ENCODE measurements at regions not wholly inside any gene's neighbourhood (a gene's known extent, or its start where the extent isn't known, plus 50 kb on each side); places are given as distances from the start of the nearest gene placed in this dataset.
"Not testable (repeated sequence)": the region's sequence is repeated elsewhere in the genome, so short reads cannot be mapped to it uniquely, and the experiment has no call there.

- H3K9me3 ChIP-seq (ENCODE audit: control insufficient read depth, insufficient read depth, low read depth, low read length), result no peaks in the 10 kb centered on the region
- no peak overlapping the region for H3K27ac ChIP-seq (ENCODE audit: low read depth, low read length)
- H3K36me3 ChIP-seq (ENCODE audit: control insufficient read depth, insufficient read depth, low read length), result no peaks in the 10 kb centered on the region
- no peak overlapping the region for H3K9ac ChIP-seq (ENCODE audit: low read length)
- no peak overlapping the region for H3K4me3 ChIP-seq (ENCODE audit: low read depth, low read length)
- H3K4me1 ChIP-seq (ENCODE audit: control insufficient read depth, insufficient read depth, low read length), result no peaks in the 10 kb centered on the region
- H3K27me3 ChIP-seq (ENCODE audit: control insufficient read depth, insufficient read depth, low read length), result no peaks in the 10 kb centered on the region
Observed at GRCh38 chr11:112336356-112336886, 75.8 kb upstream of the PLET1 start.

- no peak overlapping the region for H3K27ac ChIP-seq (ENCODE audit: low read depth, low read length)
- H3K27me3 ChIP-seq (ENCODE audit: control insufficient read depth, insufficient read depth, low read length), result no peaks in the 10 kb centered on the region
- H3K4me1 ChIP-seq (ENCODE audit: control insufficient read depth, insufficient read depth, low read length), result no peaks in the 10 kb centered on the region
- no peak overlapping the region for H3K9ac ChIP-seq (ENCODE audit: low read length)
- H3K36me3 ChIP-seq (ENCODE audit: control insufficient read depth, insufficient read depth, low read length), result no peaks in the 10 kb centered on the region
- H3K9me3 ChIP-seq (ENCODE audit: control insufficient read depth, insufficient read depth, low read depth, low read length), result no peaks in the 10 kb centered on the region
- no peak overlapping the region for H3K4me3 ChIP-seq (ENCODE audit: low read depth, low read length)
Observed at GRCh38 chr11:112339566-112339965, 78.9 kb upstream of the PLET1 start.

GRCh38 chr11:112343368-112344039 is 82.8 kb upstream of the PLET1 start:
- H3K9ac ChIP-seq (ENCODE audit: low read length), result no peak overlapping the region
- H3K27me3 ChIP-seq (ENCODE audit: control insufficient read depth, insufficient read depth, low read length), result no peaks in the 10 kb centered on the region
- H3K27ac ChIP-seq (ENCODE audit: low read depth, low read length), result no peak overlapping the region
- H3K4me3 ChIP-seq (ENCODE audit: low read depth, low read length), result no peak overlapping the region
- no peaks in the 10 kb centered on the region for H3K36me3 ChIP-seq (ENCODE audit: control insufficient read depth, insufficient read depth, low read length)
- peaks cover 7% of the 10 kb centered on the region; the same call in 1 of the 2 replicates for H3K4me1 ChIP-seq (ENCODE audit: control insufficient read depth, insufficient read depth, low read length)
- H3K9me3 ChIP-seq (ENCODE audit: control insufficient read depth, insufficient read depth, low read depth, low read length), result no peaks in the 10 kb centered on the region

DNA sequence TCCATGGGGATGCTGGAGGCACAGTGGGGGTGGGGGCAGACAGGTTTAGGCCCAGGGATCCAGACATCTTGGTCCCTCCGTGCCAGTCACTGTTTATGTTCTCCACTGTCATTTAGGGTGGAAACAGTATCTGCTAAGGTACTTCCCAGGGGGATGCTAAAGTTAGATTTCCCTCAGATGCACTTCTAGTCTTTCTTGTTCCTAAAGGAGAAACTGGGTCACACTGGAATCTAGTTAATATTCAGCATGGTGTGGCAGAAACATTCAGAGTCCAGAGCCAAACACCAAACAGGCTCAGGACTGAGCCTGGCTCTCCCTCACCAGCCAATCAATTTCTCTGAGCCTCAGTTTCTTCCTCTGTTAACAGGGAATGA is 83.4 kb upstream of the PLET1 start:
- H3K27ac ChIP-seq (ENCODE audit: low read depth, low read length), result no peak overlapping the region
- no peaks in the 10 kb centered on the region for H3K27me3 ChIP-seq (ENCODE audit: control insufficient read depth, insufficient read depth, low read length)
- no peak overlapping the region for H3K4me3 ChIP-seq (ENCODE audit: low read depth, low read length)
- H3K9me3 ChIP-seq (ENCODE audit: control insufficient read depth, insufficient read depth, low read depth, low read length), result no peaks in the 10 kb centered on the region
- H3K9ac ChIP-seq (ENCODE audit: low read length), result no peak overlapping the region
- no peaks in the 10 kb centered on the region for H3K36me3 ChIP-seq (ENCODE audit: control insufficient read depth, insufficient read depth, low read length)
- H3K4me1 ChIP-seq (ENCODE audit: control insufficient read depth, insufficient read depth, low read length), result peaks cover 7% of the 10 kb centered on the region; the same call in 1 of the 2 replicates

DNA sequence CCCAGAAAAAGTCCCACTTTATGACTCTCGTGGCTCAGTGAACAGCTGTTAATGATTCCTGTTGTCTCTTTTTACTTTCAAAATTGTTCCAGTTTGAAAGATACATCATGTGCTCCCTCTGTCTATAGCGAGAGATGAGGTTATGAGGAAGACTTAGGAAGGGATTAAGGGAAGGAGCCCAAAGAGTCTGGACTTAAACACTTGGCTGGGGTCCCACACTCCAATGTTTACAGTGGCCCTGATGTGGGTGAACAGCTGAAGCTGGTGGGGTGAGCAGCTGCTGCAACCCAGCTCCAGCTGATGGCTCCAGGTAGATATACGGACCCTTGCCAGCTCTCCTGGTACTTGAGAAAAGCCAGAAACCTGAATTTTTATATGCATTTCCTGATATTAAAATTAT is 84.5 kb upstream of the PLET1 start:
- H3K4me1 ChIP-seq (ENCODE audit: control insufficient read depth, insufficient read depth, low read length), result peaks cover 7% of the 10 kb centered on the region; the same call in 1 of the 2 replicates
- H3K4me3 ChIP-seq (ENCODE audit: low read depth, low read length), result no peak overlapping the region
- no peaks in the 10 kb centered on the region for H3K9me3 ChIP-seq (ENCODE audit: control insufficient read depth, insufficient read depth, low read depth, low read length)
- no peaks in the 10 kb centered on the region for H3K36me3 ChIP-seq (ENCODE audit: control insufficient read depth, insufficient read depth, low read length)
- no peak overlapping the region for H3K27ac ChIP-seq (ENCODE audit: low read depth, low read length)
- no peaks in the 10 kb centered on the region for H3K27me3 ChIP-seq (ENCODE audit: control insufficient read depth, insufficient read depth, low read length)
- H3K9ac ChIP-seq (ENCODE audit: low read length), result no peak overlapping the region

- H3K4me3 ChIP-seq (ENCODE audit: low read depth, low read length), result no peak overlapping the region
- H3K4me1 ChIP-seq (ENCODE audit: control insufficient read depth, insufficient read depth, low read length), result peaks cover 7% of the 10 kb centered on the region; the same call in 1 of the 2 replicates
- no peaks in the 10 kb centered on the region for H3K36me3 ChIP-seq (ENCODE audit: control insufficient read depth, insufficient read depth, low read length)
- H3K9ac ChIP-seq (ENCODE audit: low read length), result no peak overlapping the region
- H3K9me3 ChIP-seq (ENCODE audit: control insufficient read depth, insufficient read depth, low read depth, low read length), result no peaks in the 10 kb centered on the region
- no peak overlapping the region for H3K27ac ChIP-seq (ENCODE audit: low read depth, low read length)
- H3K27me3 ChIP-seq (ENCODE audit: control insufficient read depth, insufficient read depth, low read length), result no peaks in the 10 kb centered on the region
Observed at GRCh38 chr11:112345706-112346105, 85.0 kb upstream of the PLET1 start.

- no peaks in the 10 kb centered on the region for H3K27me3 ChIP-seq (ENCODE audit: control insufficient read depth, insufficient read depth, low read length)
- H3K9me3 ChIP-seq (ENCODE audit: control insufficient read depth, insufficient read depth, low read depth, low read length), result no peaks in the 10 kb centered on the region
- no peak overlapping the region for H3K9ac ChIP-seq (ENCODE audit: low read length)
- no peak overlapping the region for H3K27ac ChIP-seq (ENCODE audit: low read depth, low read length)
- H3K36me3 ChIP-seq (ENCODE audit: control insufficient read depth, insufficient read depth, low read length), result no peaks in the 10 kb centered on the region
- H3K4me3 ChIP-seq (ENCODE audit: low read depth, low read length), result no peak overlapping the region
- H3K4me1 ChIP-seq (ENCODE audit: control insufficient read depth, insufficient read depth, low read length), result peaks cover 7% of the 10 kb centered on the region; the same call in 1 of the 2 replicates
Observed at GRCh38 chr11:112346586-112346985, 85.9 kb upstream of the PLET1 start.

DNA sequence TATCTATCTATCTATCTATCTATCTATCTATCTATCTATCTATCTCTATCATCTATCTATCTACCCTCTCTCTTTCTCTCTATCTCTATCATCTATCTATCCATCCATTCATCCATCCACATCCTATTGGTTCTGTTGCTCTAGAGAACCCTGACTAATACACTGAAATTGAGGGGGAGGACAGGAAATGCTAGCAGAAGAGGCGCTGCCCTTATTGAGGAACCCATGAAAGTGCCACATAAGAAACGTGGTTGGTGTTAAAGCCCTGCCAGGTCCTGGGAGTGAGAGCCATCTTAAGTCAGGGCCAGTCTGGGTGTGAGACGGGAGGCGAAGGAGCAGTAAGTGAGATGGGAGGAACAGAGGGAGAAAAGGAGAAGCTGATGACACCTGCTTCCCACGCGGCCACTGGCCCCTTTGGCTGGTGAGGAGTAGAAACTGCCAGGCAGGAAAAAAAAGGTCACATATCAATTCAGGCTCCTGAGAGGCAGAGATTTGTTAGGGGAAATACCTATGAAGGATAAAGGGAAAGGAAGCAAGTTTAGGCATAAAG is 87.9 kb upstream of the PLET1 start:
- Histone ChIP-seq H3K9me3 (ENCODE audit: control insufficient read depth, insufficient read depth, low read depth, low read length) (no peaks in the 10 kb centered on the region), H3K27me3 (ENCODE audit: control insufficient read depth, insufficient read depth, low read length) (no peaks in the 10 kb centered on the region), H3K4me3 (ENCODE audit: low read depth, low read length) (no peak overlapping the region), H3K9ac (ENCODE audit: low read length) (no peak overlapping the region), H3K36me3 (ENCODE audit: control insufficient read depth, insufficient read depth, low read length) (no peaks in the 10 kb centered on the region), H3K4me1 (ENCODE audit: control insufficient read depth, insufficient read depth, low read length) (peaks cover 10% of the 10 kb centered on the region; the same call in 1 of the 2 replicates), H3K27ac (ENCODE audit: low read depth, low read length) (no peak overlapping the region)

DNA sequence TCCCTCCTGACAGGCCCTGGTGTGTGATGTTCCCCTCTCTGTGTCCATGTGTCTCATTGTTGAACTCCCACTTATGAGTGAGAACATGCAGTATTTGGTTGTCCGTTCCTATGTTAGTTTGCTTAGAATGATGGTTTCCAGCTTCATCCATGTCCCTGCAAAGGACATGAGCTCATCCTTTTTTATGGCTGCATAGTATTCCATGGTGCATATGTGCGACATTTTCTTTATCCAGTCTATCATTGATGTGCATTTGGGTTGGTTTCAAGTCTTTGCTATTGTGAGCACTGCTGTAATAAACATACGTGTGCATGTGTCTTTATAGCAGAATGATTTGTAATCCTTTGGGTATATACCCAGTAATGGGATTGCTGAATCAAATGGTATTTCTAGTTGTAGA is 90.8 kb upstream of the PLET1 start:
- not testable (repeated sequence) for H3K27ac ChIP-seq (ENCODE audit: low read depth, low read length); H3K4me3 ChIP-seq (ENCODE audit: low read depth, low read length); H3K36me3 ChIP-seq (ENCODE audit: control insufficient read depth, insufficient read depth, low read length); H3K9me3 ChIP-seq (ENCODE audit: control insufficient read depth, insufficient read depth, low read depth, low read length); H3K4me1 ChIP-seq (ENCODE audit: control insufficient read depth, insufficient read depth, low read length); H3K9ac ChIP-seq (ENCODE audit: low read length); H3K27me3 ChIP-seq (ENCODE audit: control insufficient read depth, insufficient read depth, low read length)

DNA sequence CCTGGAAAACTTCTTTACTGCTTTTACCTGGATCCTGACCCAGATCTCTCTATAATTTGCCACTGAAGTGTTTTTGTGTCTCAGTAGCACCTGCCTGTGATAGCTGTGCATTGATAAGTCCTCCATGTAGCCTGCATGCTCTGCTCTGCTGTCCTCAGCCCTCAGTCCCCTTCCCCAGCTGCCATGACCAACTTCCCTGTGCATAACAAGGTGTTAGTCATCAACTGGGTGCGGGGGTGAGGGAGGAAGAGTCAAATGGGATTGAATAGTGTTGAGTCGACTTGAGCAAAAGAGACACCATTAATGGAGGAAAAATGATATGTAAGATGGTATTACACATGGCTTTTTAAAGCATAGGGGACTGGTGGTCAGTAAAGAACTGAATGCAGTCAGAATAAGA is 92.2 kb upstream of the PLET1 start:
- no peak overlapping the region for H3K4me3 ChIP-seq (ENCODE audit: low read depth, low read length)
- H3K36me3 ChIP-seq (ENCODE audit: control insufficient read depth, insufficient read depth, low read length), result no peaks in the 10 kb centered on the region
- H3K9me3 ChIP-seq (ENCODE audit: control insufficient read depth, insufficient read depth, low read depth, low read length), result no peaks in the 10 kb centered on the region
- H3K27me3 ChIP-seq (ENCODE audit: control insufficient read depth, insufficient read depth, low read length), result no peaks in the 10 kb centered on the region
- no peak overlapping the region for H3K27ac ChIP-seq (ENCODE audit: low read depth, low read length)
- no peak overlapping the region for H3K9ac ChIP-seq (ENCODE audit: low read length)
- H3K4me1 ChIP-seq (ENCODE audit: control insufficient read depth, insufficient read depth, low read length), result peaks cover 3% of the 10 kb centered on the region; the same call in 1 of the 2 replicates

GRCh38 chr11:112354364-112354763 is 93.7 kb upstream of the PLET1 start:
- Histone ChIP-seq H3K4me1 (ENCODE audit: control insufficient read depth, insufficient read depth, low read length) (peaks cover 3% of the 10 kb centered on the region; the same call in 1 of the 2 replicates), H3K9me3 (ENCODE audit: control insufficient read depth, insufficient read depth, low read depth, low read length) (no peaks in the 10 kb centered on the region)

More at GRCh38 chr11:112354364-112354763, 93.7 kb upstream of the PLET1 start:
- Histone ChIP-seq H3K27me3 (ENCODE audit: control insufficient read depth, insufficient read depth, low read length) (no peaks in the 10 kb centered on the region), H3K36me3 (ENCODE audit: control insufficient read depth, insufficient read depth, low read length) (no peaks in the 10 kb centered on the region), H3K27ac (ENCODE audit: low read depth, low read length) (no peak overlapping the region), H3K4me3 (ENCODE audit: low read depth, low read length) (no peak overlapping the region), H3K9ac (ENCODE audit: low read length) (no peak overlapping the region)

All from HUES6 (cell line).